Right atrium auricular region (tissue), 2 donors: ENCODE measurements at regions not wholly inside any gene's neighbourhood (a gene's known extent, or its start where the extent isn't known, plus 50 kb on each side); places are given as distances from the start of the nearest gene placed in this dataset.

ENCODE experiments used
- DNase-seq: peaks from one replicate; pipeline ENCODE4 v3.0.0-alpha.2; 2019; ENCODE audit warnings: low spot score
- H3K27ac ChIP-seq, 2 donors: fragments of 200-600 bp; sonication (generic); 1 replicate in 1 of 2; 2 replicates in 1 of 2; pipeline ENCODE4 v1.5.1; 2016 to 2019
- H3K27me3 ChIP-seq, 2 donors: fragments of 200-600 bp; sonication (generic); one replicate each; pipeline versions ENCODE4 v1.5.1 to v1.6.0; 2017 to 2019
- H3K36me3 ChIP-seq: fragments of 200-600 bp; sonication (generic); one replicate; pipeline ENCODE4 v1.5.1; 2016
- H3K4me1 ChIP-seq, 2 donors: fragments of 200-600 bp; sonication (generic); one replicate each; pipeline versions ENCODE4 v1.5.1 to v1.6.0; 2017 to 2019
- H3K4me3 ChIP-seq, 2 donors: fragments of 200-600 bp; sonication (generic); 1 replicate in 1 of 2; 2 replicates in 1 of 2; pipeline ENCODE4 v1.5.1; 2017 to 2019; ENCODE audit warnings: mild to moderate bottlenecking in 1 of 2, moderate library complexity in 1 of 2
- H3K9me3 ChIP-seq, 2 donors: fragments of 200-600 bp; sonication (generic); one replicate each; pipeline ENCODE4 v1.5.1; 2019
- TF ChIP-seq, protein P1 (sequence below), 2 donors: fragments of 200-600 bp; sonication (generic); IDR thresholded peaks; one replicate each; pipeline ENCODE4 v1.5.1; 2019; ENCODE audit warnings: antibody characterized with exemption in 2 of 2

DNA sequence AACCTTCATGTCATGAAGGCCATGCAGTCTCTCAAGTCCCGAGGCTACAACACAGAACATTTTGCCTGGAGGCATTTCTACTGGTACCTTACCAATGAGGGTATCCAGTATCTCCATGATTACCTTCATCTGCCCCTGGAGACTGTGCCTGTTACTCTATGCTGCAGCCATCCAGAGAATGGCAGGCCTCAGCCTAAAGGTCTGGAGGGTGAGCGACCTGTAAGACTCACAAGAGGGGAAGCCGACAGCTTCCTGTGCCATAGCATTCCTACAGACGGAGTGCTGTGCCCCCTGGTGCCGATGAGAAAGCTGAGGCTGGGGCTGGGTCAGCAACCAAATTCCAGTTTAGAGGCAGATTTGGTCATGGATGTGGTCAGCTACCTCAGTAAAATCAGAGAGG, 51.3 kb upstream of the CADPS start:
- Histone ChIP-seq H3K27me3 (no peaks in the 10 kb centered on the region), H3K4me1 (no peaks in the 10 kb centered on the region), H3K27ac (no peak overlapping the region), H3K36me3 (no peaks in the 10 kb centered on the region), H3K4me3 (no peak overlapping the region), H3K9me3 (no peaks in the 10 kb centered on the region)
- DNase-seq = no peak
- TF ChIP-seq, protein P1, sequence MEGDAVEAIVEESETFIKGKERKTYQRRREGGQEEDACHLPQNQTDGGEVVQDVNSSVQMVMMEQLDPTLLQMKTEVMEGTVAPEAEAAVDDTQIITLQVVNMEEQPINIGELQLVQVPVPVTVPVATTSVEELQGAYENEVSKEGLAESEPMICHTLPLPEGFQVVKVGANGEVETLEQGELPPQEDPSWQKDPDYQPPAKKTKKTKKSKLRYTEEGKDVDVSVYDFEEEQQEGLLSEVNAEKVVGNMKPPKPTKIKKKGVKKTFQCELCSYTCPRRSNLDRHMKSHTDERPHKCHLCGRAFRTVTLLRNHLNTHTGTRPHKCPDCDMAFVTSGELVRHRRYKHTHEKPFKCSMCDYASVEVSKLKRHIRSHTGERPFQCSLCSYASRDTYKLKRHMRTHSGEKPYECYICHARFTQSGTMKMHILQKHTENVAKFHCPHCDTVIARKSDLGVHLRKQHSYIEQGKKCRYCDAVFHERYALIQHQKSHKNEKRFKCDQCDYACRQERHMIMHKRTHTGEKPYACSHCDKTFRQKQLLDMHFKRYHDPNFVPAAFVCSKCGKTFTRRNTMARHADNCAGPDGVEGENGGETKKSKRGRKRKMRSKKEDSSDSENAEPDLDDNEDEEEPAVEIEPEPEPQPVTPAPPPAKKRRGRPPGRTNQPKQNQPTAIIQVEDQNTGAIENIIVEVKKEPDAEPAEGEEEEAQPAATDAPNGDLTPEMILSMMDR (IDR thresholded peaks at IDR 0.05) = peak in 1 of 2 donors; percentile 36

DNA sequence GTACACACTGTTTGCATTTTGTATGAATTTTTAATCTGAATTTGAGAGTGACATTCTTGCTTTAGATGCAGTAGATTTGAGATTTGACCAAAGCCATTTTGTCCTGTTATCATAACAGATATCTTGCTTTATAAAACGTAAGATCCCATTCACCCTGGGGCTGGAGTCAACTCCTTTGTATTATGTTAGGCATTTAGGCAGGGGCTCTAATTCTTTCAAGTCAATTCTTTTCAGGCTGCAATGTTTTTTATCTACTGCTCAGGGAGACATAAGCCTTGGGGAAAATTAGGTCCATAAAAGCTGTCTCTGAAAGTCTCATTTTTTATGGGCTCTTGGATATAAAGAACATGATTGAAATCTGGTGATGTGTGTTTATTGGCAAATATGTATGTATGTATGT, 53.0 kb upstream of the CADPS start:
- Histone ChIP-seq H3K27me3 (no peaks in the 10 kb centered on the region), H3K4me3 (no peak overlapping the region), H3K4me1 (no peaks in the 10 kb centered on the region), H3K36me3 (no peaks in the 10 kb centered on the region), H3K9me3 (no peaks in the 10 kb centered on the region), H3K27ac (no peak overlapping the region)
- TF ChIP-seq, protein P1 (IDR thresholded peaks at IDR 0.05) = no peak
- no peak for DNase-seq

DNA sequence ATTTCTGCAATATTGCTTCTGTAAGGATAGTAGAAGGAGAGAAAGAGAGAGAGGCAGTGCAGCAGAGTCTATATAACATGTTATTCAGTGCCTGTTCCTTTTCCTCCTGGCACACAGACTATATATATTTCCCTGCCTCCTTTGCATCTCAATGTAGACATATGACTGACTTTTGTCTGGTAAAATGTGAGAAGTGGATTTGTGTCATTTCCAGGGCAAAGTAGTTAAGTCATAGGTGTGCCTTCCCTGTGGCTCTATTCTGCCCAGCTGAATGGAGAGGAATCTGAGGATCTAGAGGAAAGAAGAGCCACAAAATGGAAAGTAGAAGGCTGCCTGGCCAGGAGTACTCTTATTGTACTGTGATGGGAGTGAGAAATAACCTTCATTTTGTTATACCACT, 54.6 kb upstream of the CADPS start:
- H3K9me3 ChIP-seq = no peaks in the 10 kb centered on the region
- DNase-seq = no peak

DNA sequence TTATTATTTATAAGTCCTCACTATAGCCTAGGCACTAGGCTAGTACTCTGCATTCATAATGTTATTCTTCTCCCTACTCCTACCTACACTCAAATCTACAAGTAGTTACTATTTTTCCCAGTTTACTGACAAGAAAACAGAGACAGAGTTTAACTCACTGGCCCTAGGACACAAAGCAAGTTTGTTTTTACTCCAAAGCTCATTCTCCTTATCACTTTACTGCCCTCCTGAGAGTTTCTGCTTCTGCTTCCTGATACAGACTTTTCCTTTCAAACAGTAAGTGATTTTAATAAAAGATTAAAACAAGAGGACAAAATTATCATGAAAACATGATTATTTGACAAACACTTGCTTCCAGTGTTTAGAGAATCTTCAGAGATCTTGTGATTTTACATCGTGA, 60.6 kb upstream of the CADPS start:
- H3K4me3 ChIP-seq = no peak overlapping the region
- H3K27me3 ChIP-seq = no peaks in the 10 kb centered on the region
- TF ChIP-seq, protein P1 (IDR thresholded peaks at IDR 0.05) = no peak
- no peaks in the 10 kb centered on the region for H3K4me1 ChIP-seq
- H3K9me3 ChIP-seq = no peaks in the 10 kb centered on the region
- no peaks in the 10 kb centered on the region for H3K36me3 ChIP-seq
- no peak overlapping the region for H3K27ac ChIP-seq
- no peak for DNase-seq

More for the DNA sequence above, 54.6 kb upstream of the CADPS start:
- H3K27ac ChIP-seq = no peak overlapping the region
- H3K4me3 ChIP-seq = no peak overlapping the region
- TF ChIP-seq, protein P1 (IDR thresholded peaks at IDR 0.05) = no peak
- H3K27me3 ChIP-seq = no peaks in the 10 kb centered on the region
- H3K36me3 ChIP-seq = no peaks in the 10 kb centered on the region
- H3K4me1 ChIP-seq = no peaks in the 10 kb centered on the region

DNA sequence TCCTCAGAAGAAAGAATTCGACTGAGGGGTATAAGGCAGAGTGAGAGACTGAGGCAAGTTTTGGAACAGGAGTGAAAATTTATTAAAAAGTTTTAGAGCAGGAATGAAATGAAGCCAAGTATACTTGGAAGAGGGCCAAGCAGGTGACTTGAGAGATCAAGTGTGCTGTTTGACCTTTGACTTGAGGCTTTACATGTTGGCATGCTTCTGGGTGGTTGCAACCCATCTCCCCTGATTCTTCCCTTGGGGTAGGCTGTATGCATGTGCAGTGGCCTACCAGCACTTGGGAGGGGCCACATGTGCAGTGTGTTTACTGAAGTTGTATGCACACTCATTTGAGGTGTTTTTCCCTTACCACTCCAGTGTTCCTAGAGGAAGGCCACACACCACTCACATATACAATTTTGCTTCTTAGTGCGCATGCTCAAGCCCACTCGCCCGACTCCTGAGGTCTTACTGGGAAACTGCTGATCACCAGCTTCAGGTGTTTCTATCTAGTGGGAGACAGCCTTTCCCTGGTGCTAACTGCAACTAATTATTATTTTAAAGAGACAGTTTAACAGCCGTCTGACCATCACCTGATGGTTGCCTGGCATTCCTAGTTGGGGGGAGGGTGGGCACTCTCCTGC, 61.5 kb upstream of the CADPS start:
- TF ChIP-seq, protein P1 (IDR thresholded peaks at IDR 0.05) = no peak
- H3K9me3 ChIP-seq = no peaks in the 10 kb centered on the region
- H3K27ac ChIP-seq = no peak overlapping the region
- no peaks in the 10 kb centered on the region for H3K36me3 ChIP-seq
- H3K4me3 ChIP-seq = no peak overlapping the region
- no peaks in the 10 kb centered on the region for H3K4me1 ChIP-seq
- no peak for DNase-seq
- no peaks in the 10 kb centered on the region for H3K27me3 ChIP-seq

DNA sequence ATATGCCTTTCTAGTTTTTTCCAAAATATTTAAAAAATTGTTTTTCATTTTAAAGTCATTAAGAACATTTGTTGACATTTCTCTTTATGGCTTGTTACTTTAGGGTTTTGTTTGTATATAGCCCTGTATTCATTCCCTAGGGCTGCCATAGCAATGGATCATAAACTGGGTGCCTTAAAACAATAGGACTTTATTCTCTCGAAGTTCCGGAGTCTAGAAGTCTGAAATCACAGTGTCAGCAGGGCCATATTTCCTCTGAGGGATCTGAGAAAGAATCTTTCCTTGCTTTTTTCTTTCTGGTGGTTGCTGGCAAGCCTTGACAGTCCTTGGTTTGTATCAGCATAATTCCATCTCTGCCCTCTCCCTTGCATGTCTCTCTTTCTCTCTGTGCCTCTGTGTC, 63.4 kb upstream of the CADPS start:
- no peaks in the 10 kb centered on the region for H3K27me3 ChIP-seq

More for the DNA sequence above, 63.4 kb upstream of the CADPS start:
- DNase-seq = no peak
- no peaks in the 10 kb centered on the region for H3K4me1 ChIP-seq
- H3K4me3 ChIP-seq = no peak overlapping the region
- TF ChIP-seq, protein P1 (IDR thresholded peaks at IDR 0.05) = no peak
- no peaks in the 10 kb centered on the region for H3K36me3 ChIP-seq
- no peak overlapping the region for H3K27ac ChIP-seq
- H3K9me3 ChIP-seq = no peaks in the 10 kb centered on the region
